DMS 273 (cell line): ENCODE measurements at regions not wholly inside any gene's neighbourhood (a gene's known extent, or its start where the extent isn't known, plus 50 kb on each side); places are given as distances from the start of the nearest gene placed in this dataset.
A peak's percentile ranks its signal among the peaks of the same experiment; 100 is the strongest.

Experiments
- DNase-seq: peaks from one replicate; lab custom pipeline; 2025; ENCODE audit not compliant: unreplicated experiment; lab: John Stamatoyannopoulos, UW

DNA sequence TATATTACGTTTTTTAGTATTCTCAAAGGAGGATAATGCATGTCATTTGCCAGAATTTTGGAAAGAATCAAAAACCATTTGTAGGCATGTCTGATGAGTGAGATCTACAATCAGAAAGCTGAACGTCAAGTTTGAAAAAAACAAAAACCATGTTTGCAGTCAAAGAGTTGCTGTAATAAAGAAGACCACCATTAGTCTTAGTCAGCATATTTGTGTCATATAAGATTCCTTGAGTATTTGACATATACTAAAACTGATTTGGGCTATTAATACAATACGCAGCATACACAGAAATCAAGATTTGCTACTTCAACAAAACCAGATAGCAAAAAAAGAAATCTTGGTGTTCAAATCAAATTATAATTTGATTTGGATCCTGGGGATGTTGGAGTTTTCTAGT, 247.5 kb downstream of the SAMD5 start:
- DNase-seq = no peak

DNA sequence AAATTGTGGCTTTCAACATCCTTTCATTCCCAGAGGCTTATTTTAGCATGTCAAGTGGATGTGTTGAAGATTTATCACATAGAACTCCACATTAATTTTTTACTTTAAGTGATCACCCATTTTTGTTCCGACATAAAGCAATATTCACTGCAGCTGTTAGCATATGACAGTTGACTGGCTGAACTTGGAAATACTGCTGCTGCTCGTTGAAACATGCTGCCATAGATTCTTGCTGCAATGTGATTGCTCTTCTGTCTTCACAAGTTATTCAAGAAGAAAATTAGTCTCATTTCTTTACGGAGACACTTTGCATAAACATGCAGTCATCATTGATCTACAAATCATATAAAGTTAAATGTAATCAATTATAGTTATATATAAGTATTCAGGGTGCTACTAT, 248.4 kb downstream of the SAMD5 start:
- DNase-seq = no peak

DNA sequence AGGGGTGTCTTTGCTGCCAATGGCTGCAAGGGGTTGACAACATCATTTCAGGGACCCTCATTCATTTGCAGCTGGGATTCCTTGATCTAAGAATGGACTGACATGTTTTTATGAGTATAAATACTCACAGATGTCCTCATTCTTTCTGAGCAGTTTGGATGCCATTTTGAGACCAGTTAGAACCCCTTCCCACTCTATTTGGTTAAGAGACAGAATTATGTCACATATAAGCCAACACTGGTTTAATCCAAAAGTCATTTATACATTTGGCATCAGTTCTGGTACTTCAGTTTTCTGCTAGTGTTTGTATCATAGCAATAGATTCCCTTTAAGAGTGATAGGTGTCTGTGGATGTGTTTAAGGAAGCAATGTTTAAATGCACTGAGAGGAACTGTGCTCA, 248.8 kb downstream of the SAMD5 start:
- DNase-seq = no peak

DNA sequence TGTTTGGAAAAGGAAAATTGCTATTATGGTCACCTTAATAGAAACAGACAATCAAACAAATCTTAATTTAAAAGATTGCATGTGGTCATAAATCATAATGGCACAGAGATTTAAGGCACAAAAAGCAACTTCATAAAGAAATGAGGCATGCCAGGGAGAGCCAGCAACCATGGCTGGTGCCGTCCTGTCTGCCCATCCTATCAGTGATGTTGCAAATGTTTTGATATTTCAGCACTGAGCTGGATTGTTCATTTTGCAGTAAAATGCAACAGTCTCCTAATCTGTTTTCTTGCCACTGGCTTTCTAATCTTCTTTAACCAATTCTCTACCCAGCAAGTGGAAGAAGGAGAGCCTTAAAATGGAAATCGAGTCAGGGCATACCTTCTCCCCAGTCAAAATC, 249.8 kb downstream of the SAMD5 start:
- no peak for DNase-seq

DNA sequence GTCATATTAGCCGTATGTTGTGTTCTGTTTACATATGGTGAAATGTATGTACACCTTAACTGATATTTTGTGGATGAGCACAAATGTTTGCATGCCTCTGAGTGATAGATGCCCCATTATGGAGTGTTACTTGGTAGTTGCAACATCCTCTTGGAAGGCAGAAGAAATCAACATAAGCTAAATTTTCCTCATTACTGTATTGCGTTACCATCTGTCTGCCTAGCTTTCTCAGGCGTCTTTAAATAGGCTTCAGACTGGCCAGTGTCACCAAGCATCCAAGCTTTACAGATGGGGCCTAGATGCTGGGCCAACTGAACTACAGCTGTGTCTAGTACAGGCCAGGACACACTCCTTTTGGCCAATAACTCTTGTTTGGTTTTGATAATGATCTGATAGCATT, 250.6 kb downstream of the SAMD5 start:
- DNase-seq = peak; percentile 52

DNA sequence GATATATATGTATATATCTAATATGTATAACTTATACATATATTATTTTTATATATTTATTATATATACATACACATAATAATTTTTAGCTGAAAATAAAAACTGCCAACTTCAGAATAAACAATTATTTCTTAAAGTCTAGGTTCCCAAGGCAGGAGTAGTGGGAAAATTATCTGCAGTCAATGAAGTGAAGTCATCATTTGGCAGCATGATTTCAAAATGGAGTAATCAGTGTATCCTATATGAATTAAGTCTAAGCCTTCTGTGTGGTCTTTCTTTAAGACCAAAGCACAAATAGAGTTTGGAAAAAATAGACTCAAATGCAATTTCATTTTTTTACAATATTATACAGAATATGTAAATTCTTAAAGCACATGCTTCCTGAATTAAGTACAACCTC, 251.0 kb downstream of the SAMD5 start:
- DNase-seq = peak; percentile 4

DNA sequence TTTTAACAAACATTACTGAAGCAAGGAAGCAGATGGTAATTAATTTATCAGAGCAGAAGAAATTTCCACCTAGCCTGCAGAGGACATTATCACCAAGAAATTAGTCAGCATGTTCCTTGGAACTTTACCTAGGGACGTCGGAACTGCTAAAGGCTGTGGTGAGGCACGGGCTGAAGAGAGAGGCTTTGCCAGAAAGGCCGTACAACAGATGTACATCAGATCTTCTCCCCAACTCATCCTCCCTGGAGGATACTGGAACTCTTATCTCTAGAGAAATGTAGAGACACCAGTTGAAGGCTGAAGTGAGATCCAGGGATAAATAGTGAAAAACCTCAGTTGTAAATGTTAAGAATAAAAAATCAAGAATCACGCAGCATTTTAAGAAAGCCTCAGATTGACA, 257.1 kb downstream of the SAMD5 start:
- peak; percentile 9 for DNase-seq

DNA sequence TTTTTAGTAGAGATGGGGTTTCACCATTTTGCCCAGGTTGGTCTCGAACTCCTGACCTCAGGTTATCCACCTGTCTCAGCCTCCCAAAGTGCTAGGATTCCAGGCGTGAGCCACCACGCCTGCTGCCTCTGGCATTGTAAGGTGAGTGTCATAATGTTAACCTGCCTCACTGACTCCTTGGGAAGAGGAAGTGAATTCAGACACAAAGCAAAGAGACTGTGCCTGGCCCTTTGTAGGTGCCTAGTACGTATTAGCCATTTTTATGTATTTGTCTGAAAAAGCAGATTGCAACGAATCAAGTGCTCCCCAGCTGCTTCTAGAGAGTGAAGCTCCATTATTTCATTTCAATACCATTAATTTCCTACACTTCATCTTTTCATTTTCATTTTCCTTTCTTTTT, 260.5 kb downstream of the SAMD5 start:
- DNase-seq = no peak

DNA sequence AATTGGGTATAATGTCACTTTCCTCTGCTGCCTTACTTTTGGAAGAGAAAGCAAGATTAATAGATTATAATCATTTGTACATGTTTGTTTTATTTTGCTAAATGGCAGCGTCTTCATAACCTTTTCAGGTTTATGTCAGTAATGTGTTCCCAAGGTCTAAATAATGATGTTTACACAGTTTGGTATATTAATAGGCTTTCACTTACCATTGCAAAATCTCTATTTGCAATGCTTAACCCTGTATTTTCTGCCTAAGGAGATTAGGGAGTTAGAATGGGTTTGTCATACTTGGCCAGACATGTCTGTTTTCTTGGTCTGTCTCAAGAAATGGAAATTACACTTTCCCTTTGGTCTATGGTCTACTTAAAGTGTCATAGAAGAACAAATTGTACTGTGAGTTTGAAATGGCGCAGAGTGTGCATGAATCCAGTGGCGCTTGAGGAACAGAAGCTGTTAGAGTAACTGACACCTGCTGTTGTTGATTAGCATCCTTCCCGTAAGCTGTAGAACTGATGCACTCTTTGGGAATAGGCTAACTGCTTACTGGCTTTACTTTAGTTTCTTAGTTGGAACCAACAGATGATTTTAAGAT, 261.1 kb downstream of the SAMD5 start:
- no peak for DNase-seq

DNA sequence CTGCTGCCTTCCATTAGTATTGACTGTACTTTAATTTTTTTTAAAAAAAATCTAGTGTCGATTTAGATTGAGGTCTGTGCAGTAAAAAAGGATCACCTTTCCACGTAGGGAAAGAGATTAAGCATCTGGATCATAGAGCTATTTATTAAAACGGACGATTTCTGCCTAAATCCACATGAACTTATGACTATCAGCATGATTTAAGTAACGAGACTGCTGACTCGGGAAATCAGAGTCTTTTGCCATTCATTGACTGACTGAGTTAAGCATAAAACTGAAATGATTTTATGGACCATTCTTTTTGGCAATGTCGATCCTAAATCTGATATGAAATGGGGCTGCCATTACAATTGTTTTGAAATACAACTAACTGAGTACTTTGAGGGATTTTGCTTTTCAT, 261.7 kb downstream of the SAMD5 start:
- no peak for DNase-seq

DNA sequence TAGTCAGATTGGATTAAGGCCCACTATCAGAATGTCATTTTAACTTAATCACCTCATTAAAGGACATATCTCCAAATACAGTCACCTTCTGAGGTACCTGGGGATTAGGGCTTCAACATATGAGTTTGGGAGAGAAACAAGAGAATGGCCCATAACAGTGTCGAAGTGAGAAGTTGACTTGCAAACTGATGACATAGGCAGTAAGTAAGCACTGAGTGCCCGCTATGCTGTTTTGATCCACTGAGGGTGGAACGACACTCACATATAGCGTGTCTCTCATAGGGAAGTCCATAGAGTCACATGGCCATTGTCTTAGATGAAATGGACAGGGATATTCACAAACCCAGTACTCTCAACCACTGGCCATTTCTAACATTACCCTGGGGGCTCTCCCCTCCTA, 264.2 kb downstream of the SAMD5 start:
- no peak for DNase-seq

DNA sequence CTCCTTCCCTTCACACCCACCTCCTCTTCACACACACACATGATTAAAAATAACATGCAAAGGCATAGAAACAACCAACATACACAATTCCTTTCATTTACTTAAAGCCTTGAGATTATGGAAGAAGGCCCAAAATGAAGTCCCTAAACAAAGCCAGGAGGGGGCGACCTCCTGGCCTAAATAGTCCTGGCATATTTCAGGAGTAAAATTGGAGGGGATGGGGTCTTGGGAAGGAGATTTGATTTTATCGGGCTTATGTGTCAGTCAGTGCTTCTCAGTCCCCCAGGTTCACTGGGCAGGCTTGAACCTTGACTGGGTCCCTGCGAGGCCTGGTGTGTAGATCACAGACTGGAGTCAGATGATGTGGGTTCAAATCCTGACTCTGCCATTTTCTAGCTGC, 266.4 kb downstream of the SAMD5 start:
- peak; percentile 28 for DNase-seq

DNA sequence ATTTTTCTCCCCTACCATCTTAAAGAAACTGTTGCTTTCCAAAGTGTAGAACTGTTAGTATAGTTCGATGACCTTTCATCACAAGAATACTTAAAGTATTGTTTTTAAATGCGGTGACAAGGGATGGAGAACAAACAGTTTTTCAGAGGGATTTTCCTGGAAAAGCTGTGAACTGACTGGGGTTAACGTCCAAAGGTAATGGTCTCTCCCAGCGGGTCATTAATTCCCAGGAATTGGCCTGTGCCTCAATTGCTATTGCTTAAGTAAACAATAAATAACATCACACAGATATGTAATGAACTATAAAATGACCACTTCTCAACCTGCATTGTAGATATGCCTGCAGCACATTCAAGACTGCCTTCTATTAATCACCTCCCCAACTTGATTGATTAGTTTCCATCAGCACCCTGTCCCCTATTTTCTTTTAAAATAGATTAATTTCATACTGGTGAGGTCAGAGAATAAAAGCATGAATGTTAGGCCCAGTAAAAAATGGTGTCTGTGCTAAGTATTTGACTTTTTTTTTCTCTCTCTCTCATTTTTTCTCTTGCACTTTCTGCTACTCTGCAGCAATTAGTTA, 268.2 kb downstream of the SAMD5 start:
- DNase-seq = no peak

DNA sequence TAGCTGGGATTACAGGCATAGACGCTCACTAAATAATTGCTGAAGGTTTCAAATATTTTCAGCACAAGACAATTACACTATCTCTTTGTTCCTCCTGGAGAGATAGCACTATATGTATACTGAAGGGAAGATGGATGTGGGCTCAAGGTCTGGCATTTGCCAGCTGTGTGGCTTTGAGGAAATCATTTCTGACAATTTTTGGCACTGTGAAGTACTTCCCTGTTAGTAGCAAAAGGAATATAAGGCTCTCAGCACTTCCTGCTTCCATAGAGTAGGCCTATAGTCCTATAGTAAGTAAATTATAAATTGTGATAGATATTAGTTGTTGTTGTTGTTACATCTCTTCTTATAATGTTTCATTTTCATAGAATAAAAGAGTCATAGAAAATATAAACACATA, 271.1 kb downstream of the SAMD5 start:
- DNase-seq = no peak

DNA sequence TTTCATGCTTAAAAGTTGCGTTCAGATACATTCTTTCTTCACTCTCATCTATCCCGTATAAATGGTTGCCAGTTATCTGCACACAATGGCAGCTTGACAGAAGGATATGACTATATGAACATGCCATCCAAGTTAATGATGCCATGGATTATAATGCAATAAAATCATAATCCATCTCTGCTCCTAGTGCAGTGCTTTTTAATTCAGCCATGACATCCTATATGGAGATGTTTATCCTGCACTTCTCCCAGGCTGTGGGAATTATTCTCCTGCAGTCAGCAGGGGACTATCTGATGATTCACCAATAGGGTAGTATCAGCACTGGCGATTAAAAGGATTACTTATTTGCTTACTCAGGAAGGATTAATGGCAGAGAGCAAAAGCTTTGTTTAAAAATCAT, 273.8 kb downstream of the SAMD5 start:
- no peak for DNase-seq

DNA sequence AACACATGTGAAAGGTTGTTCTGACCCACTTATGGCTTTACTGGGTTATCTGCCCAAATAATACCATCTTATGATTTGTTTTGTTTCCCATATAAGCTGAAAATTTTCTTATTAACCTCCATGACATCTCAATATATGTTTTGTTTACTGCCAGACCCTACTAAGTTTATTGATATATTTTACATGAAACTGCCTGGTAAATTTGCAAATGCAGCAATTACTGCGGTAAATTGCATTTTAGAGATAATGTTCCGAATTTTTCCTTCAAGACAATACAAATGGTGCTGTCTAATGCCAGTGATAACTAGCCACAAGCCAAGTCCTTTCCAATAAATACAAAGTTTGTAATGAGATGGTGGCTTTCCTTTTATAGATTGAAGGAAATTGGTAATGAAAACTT, 275.9 kb downstream of the SAMD5 start:
- DNase-seq = no peak

DNA sequence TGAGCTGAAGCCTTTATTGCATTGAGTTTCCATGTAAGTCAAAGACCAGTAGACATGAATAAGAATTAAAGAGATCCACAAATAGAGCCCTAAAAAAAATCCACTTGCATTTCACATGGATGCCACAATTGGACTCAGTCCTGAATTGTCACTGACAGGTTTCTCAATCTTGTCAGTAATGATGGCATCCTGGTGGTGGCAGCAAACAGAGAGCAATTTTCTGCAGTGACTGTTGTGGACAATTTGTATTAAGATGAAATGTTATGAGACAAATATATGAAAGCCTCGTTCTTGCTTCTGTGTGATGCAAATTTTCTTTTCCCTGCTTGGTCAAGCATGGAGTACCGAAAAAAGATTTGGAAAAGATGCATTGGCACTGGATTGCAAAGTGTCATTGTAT, 278.9 kb downstream of the SAMD5 start:
- DNase-seq = no peak

DNA sequence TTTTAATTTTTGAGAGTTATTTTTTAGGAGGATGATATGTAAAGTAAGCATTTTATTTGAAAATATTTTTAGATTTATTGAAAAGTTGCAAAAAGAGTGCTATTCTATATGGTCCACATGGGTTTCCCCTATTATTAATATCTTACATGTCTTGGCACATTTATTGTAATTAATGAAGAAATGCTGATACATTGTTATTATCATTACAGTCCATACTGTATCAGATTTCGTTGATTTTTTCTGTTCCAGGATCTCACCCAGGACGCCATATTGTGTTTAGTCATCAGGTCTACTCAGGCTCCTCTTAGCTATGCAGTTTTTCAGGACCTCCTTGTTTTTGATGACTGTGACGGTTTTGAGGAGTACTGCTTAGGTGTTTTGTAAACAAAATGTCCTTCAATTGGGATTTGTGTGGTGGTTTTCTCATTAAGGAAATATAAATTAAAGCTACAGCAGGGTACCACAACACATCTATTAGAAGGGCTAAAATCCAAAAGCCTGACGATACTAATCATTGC, 281.0 kb downstream of the SAMD5 start:
- no peak for DNase-seq

DNA sequence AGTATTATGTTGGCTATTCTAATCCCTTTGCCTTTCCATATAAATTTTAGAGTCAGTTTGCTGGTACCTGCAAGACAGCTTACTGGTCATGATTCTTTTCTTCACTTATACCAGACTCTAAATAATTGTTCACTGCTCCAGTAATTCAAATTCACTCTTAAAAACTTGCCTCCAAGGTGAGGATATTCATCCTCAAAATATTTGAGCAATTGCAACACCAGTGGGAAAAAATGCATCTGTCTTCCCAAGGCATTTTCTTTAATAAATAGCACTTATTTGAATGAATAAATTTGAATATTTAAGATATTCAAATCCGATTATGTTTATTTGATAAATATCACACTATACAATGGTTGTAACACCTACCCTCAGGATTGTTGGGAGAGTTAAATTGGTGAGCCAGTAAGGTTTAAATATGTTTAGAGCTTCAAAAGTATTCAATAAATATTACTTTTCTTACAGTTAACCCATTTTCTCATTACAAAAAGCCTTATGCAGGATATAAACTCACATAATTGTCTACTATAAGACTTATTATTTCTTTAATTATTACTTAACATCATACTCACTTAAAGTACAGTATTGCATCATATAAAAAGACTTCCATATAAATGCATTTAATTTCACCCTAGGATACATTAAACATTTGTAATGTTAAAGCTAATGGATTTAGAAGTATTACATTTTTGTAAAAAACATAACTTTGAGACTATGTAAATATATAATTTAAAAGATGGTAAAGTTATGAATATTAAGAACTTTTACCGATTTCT, 285.6 kb downstream of the SAMD5 start:
- DNase-seq = no peak

DNA sequence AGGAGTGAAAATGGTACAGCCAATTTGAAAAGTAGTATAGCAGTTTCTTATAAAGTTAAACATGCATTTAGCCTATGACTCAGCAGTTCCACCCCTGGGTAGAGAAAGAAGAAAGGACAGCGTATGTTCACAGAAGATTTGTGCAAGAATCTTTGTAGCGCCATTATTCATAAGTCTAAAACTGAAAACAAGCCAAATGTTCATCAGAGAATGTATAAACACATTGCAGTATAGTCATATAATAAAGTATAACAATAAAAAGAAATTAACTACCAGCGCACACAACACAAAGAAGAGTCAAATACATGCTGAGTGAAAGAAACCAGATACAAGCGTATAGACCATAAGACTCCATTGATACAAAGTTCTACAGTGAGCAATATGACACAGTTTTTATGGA, 294.0 kb downstream of the SAMD5 start:
- DNase-seq = no peak

DNA sequence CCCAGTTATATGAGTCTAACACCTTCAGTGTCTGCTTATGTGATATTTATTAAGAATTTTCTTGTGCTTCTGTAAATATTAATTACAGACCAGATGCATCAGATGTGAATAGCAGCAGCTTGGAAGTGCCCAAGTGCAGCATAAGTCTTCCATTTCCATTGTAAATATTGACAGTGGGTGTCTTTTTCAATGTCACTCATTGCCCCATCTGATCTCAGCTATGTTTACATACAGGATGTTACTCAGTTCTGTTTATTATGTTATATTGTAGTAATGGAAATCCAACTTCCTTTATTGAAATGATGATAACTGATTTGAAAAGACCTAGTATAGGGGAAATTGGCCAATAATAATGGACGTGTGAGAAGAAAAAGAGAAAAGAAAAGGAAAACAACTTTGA, 296.7 kb downstream of the SAMD5 start:
- no peak for DNase-seq

DNA sequence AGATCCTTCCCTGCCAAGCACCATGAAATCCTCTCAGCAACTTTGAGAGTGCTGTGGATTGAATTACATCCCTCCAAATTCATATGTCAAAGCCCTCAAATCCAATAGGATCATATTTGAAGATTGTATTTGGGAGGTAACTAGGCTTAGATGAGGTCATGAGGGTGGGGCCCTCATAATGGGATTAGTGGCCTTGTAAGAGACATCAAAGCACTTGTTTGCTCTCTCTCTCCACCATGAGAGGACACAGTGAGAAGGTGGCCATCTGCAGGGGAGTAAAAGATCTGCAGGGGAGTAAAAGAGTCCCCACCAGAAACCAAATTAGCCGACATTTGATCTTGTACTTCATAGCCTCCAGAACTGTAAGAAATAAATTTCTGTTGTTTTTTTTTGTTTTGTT, 298.2 kb downstream of the SAMD5 start:
- peak; percentile 11 for DNase-seq
